SJSA1 (cell line): ENCODE measurements at regions not wholly inside any gene's neighbourhood (a gene's known extent, or its start where the extent isn't known, plus 50 kb on each side); places are given as distances from the start of the nearest gene placed in this dataset.
"Not testable (repeated sequence)": the region's sequence is repeated elsewhere in the genome, so short reads cannot be mapped to it uniquely, and the experiment has no call there.

Experiments
- DNase-seq, 2 experiments: peaks; one replicate each; pipeline ENCODE4 v3.0.0-alpha.2; 2015 to 2020; ENCODE audit warnings: low spot score in 2 of 2, low read depth in 1 of 2
- H3K27ac ChIP-seq: fragments of 250-450 bp; sonication (Bioruptor Pico); 2 replicates; pipeline ENCODE4 v1.5.1; 2020; ENCODE audit warnings: mild to moderate bottlenecking, moderate library complexity
- H3K27me3 ChIP-seq: fragments of 250-450 bp; sonication (Bioruptor Pico); replicated peaks from 2 replicates; pipeline ENCODE4 v1.5.1; 2020; ENCODE audit warnings: mild to moderate bottlenecking, moderate library complexity
- H3K36me3 ChIP-seq: fragments of 250-450 bp; sonication (Bioruptor Pico); 2 replicates; pipeline ENCODE4 v1.5.1; 2020; ENCODE audit warnings: mild to moderate bottlenecking
- H3K4me1 ChIP-seq: fragments of 250-450 bp; sonication (Bioruptor Pico); replicated peaks from 2 replicates; pipeline ENCODE4 v1.6.1; 2021; ENCODE audit warnings: mild to moderate bottlenecking
- H3K4me3 ChIP-seq: fragments of 250-450 bp; sonication (Bioruptor Pico); 2 replicates; pipeline ENCODE4 v1.5.1; 2020; ENCODE audit warnings: mild to moderate bottlenecking
- H3K9me3 ChIP-seq: fragments of 250-450 bp; sonication (Bioruptor Pico); replicated peaks from 2 replicates; pipeline ENCODE4 v1.5.1; 2020; ENCODE audit warnings: mild to moderate bottlenecking

DNA sequence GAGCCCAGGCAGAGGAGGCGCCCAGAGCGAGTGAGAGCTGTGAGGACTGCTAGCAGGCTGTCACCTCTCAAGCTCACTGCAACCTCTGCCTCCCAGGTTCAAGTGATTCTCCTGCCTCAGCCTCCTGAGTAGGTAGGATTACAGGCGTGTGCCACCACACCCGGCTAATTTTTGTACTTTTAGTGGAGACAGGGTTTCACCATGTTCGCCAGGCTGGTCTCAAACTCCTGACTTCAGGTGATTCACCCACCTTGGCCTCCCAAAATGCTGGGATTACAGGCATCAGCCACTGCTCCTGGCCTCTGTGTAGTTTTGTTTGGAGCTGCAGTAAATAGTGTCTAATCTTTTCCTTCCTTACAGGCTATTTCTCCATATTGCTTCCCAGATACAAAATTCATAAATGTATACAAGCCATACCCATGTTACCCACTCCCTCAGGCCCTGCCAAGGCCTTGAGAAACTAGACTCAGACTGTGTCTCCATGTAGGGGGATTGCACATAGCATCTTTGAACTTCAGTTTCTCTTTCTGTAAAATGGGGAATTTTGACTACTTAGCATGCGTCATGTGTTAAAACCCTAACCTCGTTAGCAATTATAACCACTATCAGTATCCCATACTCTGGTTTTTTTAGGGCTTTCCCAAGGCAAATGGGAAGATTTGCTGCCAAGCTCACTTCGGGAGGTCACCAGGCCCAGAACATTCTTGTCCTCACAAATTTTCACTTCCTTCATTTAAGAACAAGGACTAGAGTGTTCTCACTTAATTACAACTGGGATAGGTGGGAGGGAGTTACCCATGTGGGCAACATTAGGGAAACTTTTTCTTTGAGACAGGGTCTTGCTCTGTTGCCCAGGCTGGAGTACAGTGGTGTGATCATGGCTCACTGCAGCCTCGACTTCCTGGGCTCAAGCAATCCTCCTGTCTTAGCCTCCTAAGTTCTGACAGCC is 67.3 kb upstream of the DDR1 start:
- no peaks in the 10 kb centered on the region for H3K27me3 ChIP-seq

GRCh38 chr6:30816296-30816695 is 68.0 kb upstream of the DDR1 start:
- DNase-seq, H3K27ac ChIP-seq, H3K27me3 ChIP-seq, H3K36me3 ChIP-seq, H3K9me3 ChIP-seq, H3K4me3 ChIP-seq: not testable (repeated sequence)
- peaks cover 68% of the 10 kb centered on the region for H3K4me1 ChIP-seq

More for the DNA sequence above, 67.3 kb upstream of the DDR1 start:
- H3K4me1 ChIP-seq = peaks cover 73% of the 10 kb centered on the region
- H3K4me3 ChIP-seq = no peak overlapping the region
- H3K36me3 ChIP-seq = no peaks in the 10 kb centered on the region
- no peaks in the 10 kb centered on the region for H3K9me3 ChIP-seq
- no peak for DNase-seq
- no peak overlapping the region for H3K27ac ChIP-seq

DNA sequence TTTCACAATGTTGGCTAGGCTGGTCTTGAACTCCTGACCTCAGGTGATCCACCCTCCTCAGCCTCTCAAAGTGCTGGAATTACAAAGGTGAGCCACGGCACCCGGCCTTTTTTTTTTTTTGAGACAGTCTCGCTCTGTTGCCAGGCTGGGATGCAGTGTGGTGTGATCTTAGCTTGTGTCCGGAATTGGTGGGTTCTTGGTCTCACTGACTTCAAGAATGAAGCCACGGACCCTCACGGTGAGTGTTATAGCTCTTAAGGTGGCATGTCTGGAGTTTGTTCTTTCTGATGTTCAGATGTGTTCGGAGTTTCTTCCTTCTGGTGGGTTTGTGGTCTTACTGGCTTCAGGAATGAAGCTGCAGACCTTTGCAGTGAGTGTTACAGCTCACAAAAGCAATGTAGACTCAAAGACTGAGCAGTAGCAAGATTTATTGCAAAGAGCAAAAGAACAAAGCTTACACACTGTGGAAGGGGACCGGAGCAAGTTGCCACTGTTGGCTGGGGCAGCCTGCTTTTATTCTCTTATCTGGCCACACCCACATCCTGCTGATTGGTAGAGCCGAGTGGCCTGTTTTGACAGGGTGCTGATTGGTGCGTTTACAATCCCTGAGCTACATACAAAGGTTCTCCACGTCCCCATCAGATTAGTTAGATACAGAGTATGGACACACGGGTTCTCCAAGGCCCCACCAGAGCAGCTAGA is 69.1 kb upstream of the DDR1 start:
- peak overlapping the region; percentile 88 for H3K27ac ChIP-seq
- not testable (repeated sequence) for H3K9me3 ChIP-seq, H3K4me3 ChIP-seq, DNase-seq, H3K36me3 ChIP-seq, H3K27me3 ChIP-seq
- H3K4me1 ChIP-seq = peaks cover 59% of the 10 kb centered on the region

DNA sequence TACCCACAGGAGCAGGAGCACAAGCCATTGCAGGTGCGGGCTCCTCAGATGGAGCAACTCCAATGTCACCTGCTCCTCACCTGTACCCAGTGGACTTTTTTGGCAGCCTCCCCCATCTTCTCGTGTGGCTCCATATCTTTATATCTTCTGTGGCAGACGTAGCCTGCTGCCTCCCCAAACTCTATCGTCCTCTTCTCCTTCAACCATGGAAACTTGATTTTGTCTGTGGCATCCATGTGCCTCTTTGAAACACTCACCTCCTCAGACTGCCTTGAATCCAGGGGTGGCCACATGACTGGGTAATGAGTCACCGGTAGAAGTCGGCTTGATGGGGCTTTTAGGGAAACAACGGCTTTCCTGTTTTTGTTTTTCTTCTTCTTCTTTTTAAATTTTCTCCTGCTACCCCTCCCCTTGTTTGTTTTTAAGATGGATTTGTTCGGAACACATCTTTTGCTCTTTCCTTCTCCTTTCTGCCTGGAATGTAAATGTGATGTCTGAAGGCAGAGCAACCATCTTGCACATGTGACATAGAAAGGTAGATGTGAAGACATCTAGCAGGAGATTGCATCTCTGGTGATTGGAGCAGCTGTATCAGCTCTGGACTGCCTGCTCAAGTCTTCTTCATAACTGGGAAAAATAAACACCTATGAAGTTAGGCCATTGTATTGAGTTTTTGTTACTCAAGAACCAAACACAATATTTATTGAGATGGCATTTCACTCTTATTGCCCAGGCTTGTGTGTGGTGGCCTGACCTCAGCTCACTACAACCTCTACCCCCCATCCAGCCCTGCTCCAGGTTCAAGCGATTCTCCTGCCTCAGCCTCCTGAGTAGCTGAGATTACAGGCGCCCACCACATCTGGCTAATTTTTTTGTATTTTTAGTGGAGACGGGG is 69.9 kb upstream of the DDR1 start:
- H3K9me3 ChIP-seq = no peaks in the 10 kb centered on the region
- H3K27ac ChIP-seq = peak overlapping the region; percentile 88
- peaks cover 51% of the 10 kb centered on the region for H3K4me1 ChIP-seq
- H3K36me3 ChIP-seq = no peaks in the 10 kb centered on the region
- H3K4me3 ChIP-seq = no peak overlapping the region
- H3K27me3 ChIP-seq = no peaks in the 10 kb centered on the region
- DNase-seq = peak; percentile 91 to 95

- H3K4me3 ChIP-seq = no peak overlapping the region
- no peaks in the 10 kb centered on the region for H3K27me3 ChIP-seq
- H3K27ac ChIP-seq = peak overlapping the region; percentile 88
- H3K9me3 ChIP-seq = no peaks in the 10 kb centered on the region
- no peak for DNase-seq
- H3K4me1 ChIP-seq = peaks cover 44% of the 10 kb centered on the region
- no peaks in the 10 kb centered on the region for H3K36me3 ChIP-seq
Observed at GRCh38 chr6:30813631-30814145, 69.3 kb upstream of the IER3 start.

DNA sequence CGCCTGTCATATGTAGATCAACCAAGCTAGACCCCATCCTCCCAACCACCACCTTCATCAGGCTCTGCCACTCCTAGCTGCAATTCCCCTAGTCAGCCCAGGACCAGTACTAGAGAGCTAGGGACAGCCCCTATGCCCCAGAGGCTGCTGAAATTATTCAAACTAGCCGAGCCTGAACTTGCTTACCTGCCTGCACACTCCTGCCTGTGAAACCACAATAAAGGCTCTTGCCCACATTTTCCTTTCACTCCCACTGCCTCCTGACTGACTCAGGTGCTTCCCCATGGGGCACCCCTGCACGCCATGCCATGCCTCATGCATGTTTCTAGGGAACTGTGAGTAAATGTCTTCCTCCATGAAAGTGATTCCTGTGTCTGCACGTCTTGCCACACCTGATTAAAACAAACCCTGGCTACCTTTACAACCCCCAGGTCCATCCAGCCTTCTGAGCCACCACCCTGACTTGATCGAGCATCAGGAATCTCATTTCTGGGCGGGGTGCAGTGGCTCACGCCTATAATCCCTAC is 66.5 kb upstream of the IER3 start:
- Histone ChIP-seq H3K27ac (no peak overlapping the region), H3K4me3 (no peak overlapping the region), H3K4me1 (peaks cover 35% of the 10 kb centered on the region), H3K36me3 (no peaks in the 10 kb centered on the region), H3K9me3 (no peaks in the 10 kb centered on the region), H3K27me3 (no peaks in the 10 kb centered on the region)
- DNase-seq = no peak

GRCh38 chr6:30807566-30807965 is 63.2 kb upstream of the IER3 start:
- not testable (repeated sequence) for H3K27me3 ChIP-seq, DNase-seq, H3K4me3 ChIP-seq, H3K9me3 ChIP-seq, H3K4me1 ChIP-seq, H3K36me3 ChIP-seq, H3K27ac ChIP-seq

- no peak overlapping the region for H3K27ac ChIP-seq
- DNase-seq = no peak
- H3K4me1 ChIP-seq = no peaks in the 10 kb centered on the region
- no peaks in the 10 kb centered on the region for H3K36me3 ChIP-seq
- H3K27me3 ChIP-seq = no peaks in the 10 kb centered on the region
- no peaks in the 10 kb centered on the region for H3K9me3 ChIP-seq
- no peak overlapping the region for H3K4me3 ChIP-seq
Observed at GRCh38 chr6:30806581-30807183, 62.3 kb upstream of the IER3 start.

- Histone ChIP-seq H3K4me1 (no peaks in the 10 kb centered on the region), H3K4me3 (no peak overlapping the region), H3K27ac (no peak overlapping the region), H3K36me3 (no peaks in the 10 kb centered on the region), H3K27me3 (no peaks in the 10 kb centered on the region), H3K9me3 (no peaks in the 10 kb centered on the region)
- no peak for DNase-seq
Observed at GRCh38 chr6:30804333-30804732, 60.0 kb upstream of the IER3 start.

- Histone ChIP-seq H3K9me3 (no peaks in the 10 kb centered on the region), H3K27me3 (no peaks in the 10 kb centered on the region), H3K27ac (no peak overlapping the region), H3K4me1 (no peaks in the 10 kb centered on the region), H3K4me3 (no peak overlapping the region), H3K36me3 (no peaks in the 10 kb centered on the region)
- DNase-seq = no peak
Observed at GRCh38 chr6:30802731-30803130, 58.4 kb upstream of the IER3 start.

- no peak for DNase-seq
- H3K27ac ChIP-seq = no peak overlapping the region
- no peaks in the 10 kb centered on the region for H3K36me3 ChIP-seq
- H3K4me3 ChIP-seq = no peak overlapping the region
- no peaks in the 10 kb centered on the region for H3K4me1 ChIP-seq
- H3K9me3 ChIP-seq = no peaks in the 10 kb centered on the region
- no peaks in the 10 kb centered on the region for H3K27me3 ChIP-seq
Observed at GRCh38 chr6:30801950-30802349, 57.6 kb upstream of the IER3 start.

DNA sequence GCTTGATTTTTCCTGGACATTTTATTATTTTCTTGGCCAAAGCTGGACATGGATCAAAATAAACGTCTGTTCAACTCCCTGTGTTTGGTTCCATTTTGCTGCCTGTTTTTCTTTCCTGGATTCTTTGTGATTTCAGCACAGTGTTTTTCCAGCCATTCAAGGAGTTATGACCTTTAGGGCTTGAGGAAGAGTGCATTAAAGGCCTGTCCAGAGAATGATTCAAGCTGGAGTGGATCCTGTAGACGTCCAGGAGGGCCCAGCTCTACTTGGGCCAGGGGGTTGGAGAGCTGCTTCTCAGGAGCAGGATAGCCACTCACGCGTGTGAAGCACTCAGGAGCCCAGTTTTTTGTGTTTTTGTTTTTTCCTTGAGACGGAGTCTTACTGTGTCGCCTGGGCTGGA is 56.5 kb upstream of the IER3 start:
- no peak overlapping the region for H3K4me3 ChIP-seq
- DNase-seq = no peak
- no peaks in the 10 kb centered on the region for H3K36me3 ChIP-seq
- no peak overlapping the region for H3K27ac ChIP-seq
- H3K9me3 ChIP-seq = no peaks in the 10 kb centered on the region
- H3K27me3 ChIP-seq = no peaks in the 10 kb centered on the region
- H3K4me1 ChIP-seq = no peaks in the 10 kb centered on the region

DNA sequence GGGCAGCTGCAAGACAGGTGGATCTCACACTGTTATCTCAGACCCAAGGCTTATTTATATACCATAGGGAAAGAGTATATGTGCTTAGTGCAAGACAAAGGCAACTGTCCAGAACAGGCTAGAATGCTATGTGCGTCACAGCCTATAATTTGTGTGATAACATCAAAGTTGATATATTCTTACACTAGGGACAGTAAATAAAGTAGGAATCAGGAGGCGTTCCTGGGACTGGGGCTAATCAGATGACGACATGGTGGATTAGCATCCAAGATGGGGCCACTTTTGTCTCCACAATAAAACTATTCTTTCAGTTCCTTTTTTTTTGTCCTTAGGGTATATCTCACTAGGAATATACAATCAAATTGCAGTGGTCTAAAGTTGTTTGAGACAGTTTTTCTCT is 54.9 kb upstream of the IER3 start:
- H3K27me3 ChIP-seq = no peaks in the 10 kb centered on the region
- peaks cover 10% of the 10 kb centered on the region for H3K4me1 ChIP-seq
- H3K9me3 ChIP-seq = no peaks in the 10 kb centered on the region
- H3K36me3 ChIP-seq = no peaks in the 10 kb centered on the region
- H3K27ac ChIP-seq = no peak overlapping the region
- DNase-seq = no peak
- H3K4me3 ChIP-seq = no peak overlapping the region
